ENCODE measurements at regions not wholly inside any gene's neighbourhood (a gene's known extent, or its start where the extent isn't known, plus 50 kb on each side); places are given as distances from the start of the nearest gene placed in this dataset.

GRCh38 chr1:101317590-101317989, 80.8 kb downstream of the S1PR1 start:
- no peak for DNase-seq

- DNase-seq: no peak
These were observed 86.7 kb downstream of the S1PR1 start for GRCh38 chr1:101323535-101323934.

- no peak for DNase-seq
These were observed 88.3 kb downstream of the S1PR1 start for GRCh38 chr1:101325144-101325543.

GRCh38 chr1:101330427-101331130, 93.8 kb downstream of the S1PR1 start:
- no peak for DNase-seq

- no peak for DNase-seq
These were observed 95.0 kb downstream of the S1PR1 start for GRCh38 chr1:101331794-101332193.

- DNase-seq: no peak
These were observed 95.8 kb downstream of the S1PR1 start for GRCh38 chr1:101332633-101333032.

- no peak for DNase-seq
These were observed 96.4 kb downstream of the S1PR1 start for GRCh38 chr1:101333186-101333585.

GRCh38 chr1:101337968-101338367, 101.1 kb downstream of the S1PR1 start:
- DNase-seq: no peak

GRCh38 chr1:101338714-101339430, 102.1 kb downstream of the S1PR1 start:
- DNase-seq: no peak

GRCh38 chr1:101344745-101345144, 107.9 kb downstream of the S1PR1 start:
- no peak for DNase-seq

GRCh38 chr1:101346419-101346818, 109.6 kb downstream of the S1PR1 start:
- DNase-seq: no peak

- DNase-seq: no peak
These were observed 119.2 kb downstream of the S1PR1 start for GRCh38 chr1:101356013-101356412.

GRCh38 chr1:101356604-101357443, 120.0 kb downstream of the S1PR1 start:
- DNase-seq: peak; percentile 2

GRCh38 chr1:101357444-101357986, 120.7 kb downstream of the S1PR1 start:
- DNase-seq: peak; percentile 67

- no peak for DNase-seq
These were observed 123.7 kb downstream of the S1PR1 start for GRCh38 chr1:101360506-101360905.

GRCh38 chr1:101363891-101364318, 127.1 kb downstream of the S1PR1 start:
- DNase-seq: no peak

GRCh38 chr1:101364370-101365120, 127.7 kb downstream of the S1PR1 start:
- no peak for DNase-seq

- no peak for DNase-seq
These were observed 128.4 kb downstream of the S1PR1 start for GRCh38 chr1:101365186-101365585.

- DNase-seq: no peak
These were observed 129.1 kb downstream of the S1PR1 start for GRCh38 chr1:101365878-101366277.

GRCh38 chr1:101366513-101367215, 129.8 kb downstream of the S1PR1 start:
- DNase-seq: no peak

GRCh38 chr1:101367630-101368029, 130.8 kb downstream of the S1PR1 start:
- no peak for DNase-seq

- DNase-seq: no peak
These were observed 133.7 kb downstream of the S1PR1 start for GRCh38 chr1:101370488-101370887.
